Natural killer cell (primary cell): ENCODE measurements at regions not wholly inside any gene's neighbourhood (a gene's known extent, or its start where the extent isn't known, plus 50 kb on each side); places are given as distances from the start of the nearest gene placed in this dataset.

ENCODE experiments used
- ATAC-seq, 3 donors: fragments of 150-1000 bp in 2 of 3; fragments of 200-7000 bp in 1 of 3; cut with Tn5 transposase; 1 replicate in 1 of 3; 2 replicates in 2 of 3; pipeline ENCODE4 v1.10.0; 2021; ENCODE audit warnings: mild to moderate bottlenecking in 2 of 3, moderate library complexity in 2 of 3
- DNase-seq, 2 donors: peaks; one replicate each; pipeline versions ENCODE4 v3.0.0 to v3.0.0-alpha.2; 2013 to 2021; ENCODE audit warnings: mixed read lengths in 1 of 2
- H3K27ac ChIP-seq: one replicate; pipeline ENCODE4 v1.5.1; 2013; ENCODE audit warnings: mild to moderate bottlenecking, low read length
- H3K27me3 ChIP-seq: one replicate; pipeline ENCODE4 v1.6.1; 2013; ENCODE audit warnings: low read length; ENCODE audit not compliant: control insufficient read depth, insufficient read depth
- H3K36me3 ChIP-seq: one replicate; pipeline ENCODE4 v1.6.1; 2013; ENCODE audit warnings: low read length; ENCODE audit not compliant: control insufficient read depth, insufficient read depth
- H3K4me1 ChIP-seq: one replicate; pipeline ENCODE4 v1.6.1; 2013; ENCODE audit warnings: low read length; ENCODE audit not compliant: control insufficient read depth, insufficient read depth
- H3K4me3 ChIP-seq: one replicate; pipeline ENCODE4 v1.5.1; 2013; ENCODE audit warnings: low read length
- H3K9me3 ChIP-seq: one replicate; pipeline ENCODE4 v1.6.1; 2013; ENCODE audit warnings: low read length; ENCODE audit not compliant: control insufficient read depth, insufficient read depth
- H3K27ac Mint-ChIP-seq, 2 donors: one replicate each; pipeline ENCODE4 v1.8.0; 2022; ENCODE audit warnings: mild to moderate bottlenecking in 2 of 2, mixed read lengths in 2 of 2, moderate library complexity in 1 of 2
- H3K27me3 Mint-ChIP-seq, 2 donors: one replicate each; pipeline ENCODE4 v1.8.0; 2022; ENCODE audit warnings: low read depth in 2 of 2, mixed read lengths in 2 of 2
- H3K36me3 Mint-ChIP-seq: one replicate; pipeline ENCODE4 v1.8.0; 2022; ENCODE audit warnings: mixed read lengths
- H3K4me1 Mint-ChIP-seq, 2 donors: one replicate each; pipeline ENCODE4 v1.8.0; 2022; ENCODE audit warnings: mixed read lengths in 2 of 2
- H3K4me3 Mint-ChIP-seq: one replicate; pipeline ENCODE4 v1.8.0; 2022; ENCODE audit warnings: mild to moderate bottlenecking, moderate library complexity, mixed read lengths
- H3K9me3 Mint-ChIP-seq, 2 donors: one replicate each; pipeline ENCODE4 v1.8.0; 2022; ENCODE audit warnings: mixed read lengths in 2 of 2
- WGBS: methylation state at CpG from one replicate; pipeline ENCODE4 v1.1.7; 2013; ENCODE audit warnings: missing lambda C conversion rate; ENCODE audit not compliant: insufficient coverage; 5-methylcytosine and 5-hydroxymethylcytosine counted together
- intact Hi-C: fragments of 100-400 bp; cut with micrococcal nuclease; formaldehyde crosslinking; loops from one replicate; pipeline ENCODE4 v1.14.2; 2022
- TF ChIP-seq, protein P1 (sequence below): fragments of 200-600 bp; IDR thresholded peaks from one replicate; pipeline ENCODE4 v1.8.0; 2022; ENCODE audit warnings: antibody characterized with exemption

DNA sequence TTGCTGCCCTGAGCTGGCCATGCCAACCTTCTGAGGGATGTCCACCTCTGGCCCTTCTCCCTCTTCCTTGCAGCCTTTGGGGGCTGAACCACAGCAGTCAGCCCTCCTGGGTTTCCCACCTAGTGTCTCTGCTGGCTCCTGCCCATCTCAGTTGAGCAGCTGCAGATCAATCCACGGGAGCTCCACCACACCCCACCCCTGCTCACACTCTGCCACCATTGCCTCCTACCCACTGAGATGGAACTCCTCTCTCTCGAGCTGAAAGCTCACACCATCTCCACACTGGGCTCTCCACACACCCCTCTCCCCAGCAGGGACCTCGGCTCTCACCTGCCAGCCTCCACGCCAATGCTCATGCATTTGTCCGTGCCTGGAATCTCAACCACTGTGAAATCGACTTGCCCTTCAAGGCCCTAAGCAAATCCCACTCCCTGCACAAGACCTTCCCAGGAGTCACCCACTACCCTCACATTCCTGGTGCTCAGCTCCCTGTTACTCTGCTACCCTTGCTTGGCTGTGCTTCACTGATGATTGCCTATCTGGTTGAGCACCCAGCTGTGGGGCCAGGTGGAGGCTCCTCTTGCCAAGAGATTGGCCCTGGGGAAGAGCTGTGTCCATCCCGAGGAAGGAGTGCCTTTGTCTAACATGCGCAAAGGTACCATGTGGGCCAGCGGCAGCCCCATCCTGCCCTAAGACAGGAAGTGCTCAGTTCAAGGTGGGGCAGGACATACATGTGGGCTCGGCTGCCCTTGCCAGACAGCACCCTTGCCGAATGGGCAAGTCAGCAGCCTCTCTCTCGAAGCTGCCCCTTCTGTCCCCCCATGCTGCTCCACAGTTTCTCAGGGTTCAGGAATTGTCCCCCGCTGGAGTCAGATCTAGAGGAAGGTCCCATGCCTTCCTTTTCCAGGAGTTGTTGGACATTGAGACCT is 208.7 kb downstream of the CYP26B1 start:
- intact Hi-C loops: no loop called here
- no peaks in the 10 kb centered on the region for H3K4me1 ChIP-seq
- peaks cover 0 to 2% of the 10 kb centered on the region in 2 donors for H3K27me3 Mint-ChIP-seq
- no peak overlapping the region for H3K4me3 ChIP-seq
- H3K27ac ChIP-seq: no peak overlapping the region
- DNase-seq (no peak), ATAC-seq (no peak)
- H3K36me3 Mint-ChIP-seq: no peaks in the 10 kb centered on the region
- 83% methylated on average over 13 of the region's 13 CpGs for WGBS
- H3K9me3 Mint-ChIP-seq: no peaks in the 10 kb centered on the region
- no peaks in the 10 kb centered on the region for H3K36me3 ChIP-seq
- H3K27ac Mint-ChIP-seq: no peak overlapping the region
- no peaks in the 10 kb centered on the region for H3K27me3 ChIP-seq
- H3K4me1 Mint-ChIP-seq: no peaks in the 10 kb centered on the region
- no peaks in the 10 kb centered on the region for H3K9me3 ChIP-seq
- H3K4me3 Mint-ChIP-seq: no peak overlapping the region
- TF ChIP-seq, protein P1, sequence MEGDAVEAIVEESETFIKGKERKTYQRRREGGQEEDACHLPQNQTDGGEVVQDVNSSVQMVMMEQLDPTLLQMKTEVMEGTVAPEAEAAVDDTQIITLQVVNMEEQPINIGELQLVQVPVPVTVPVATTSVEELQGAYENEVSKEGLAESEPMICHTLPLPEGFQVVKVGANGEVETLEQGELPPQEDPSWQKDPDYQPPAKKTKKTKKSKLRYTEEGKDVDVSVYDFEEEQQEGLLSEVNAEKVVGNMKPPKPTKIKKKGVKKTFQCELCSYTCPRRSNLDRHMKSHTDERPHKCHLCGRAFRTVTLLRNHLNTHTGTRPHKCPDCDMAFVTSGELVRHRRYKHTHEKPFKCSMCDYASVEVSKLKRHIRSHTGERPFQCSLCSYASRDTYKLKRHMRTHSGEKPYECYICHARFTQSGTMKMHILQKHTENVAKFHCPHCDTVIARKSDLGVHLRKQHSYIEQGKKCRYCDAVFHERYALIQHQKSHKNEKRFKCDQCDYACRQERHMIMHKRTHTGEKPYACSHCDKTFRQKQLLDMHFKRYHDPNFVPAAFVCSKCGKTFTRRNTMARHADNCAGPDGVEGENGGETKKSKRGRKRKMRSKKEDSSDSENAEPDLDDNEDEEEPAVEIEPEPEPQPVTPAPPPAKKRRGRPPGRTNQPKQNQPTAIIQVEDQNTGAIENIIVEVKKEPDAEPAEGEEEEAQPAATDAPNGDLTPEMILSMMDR: no peak

DNA sequence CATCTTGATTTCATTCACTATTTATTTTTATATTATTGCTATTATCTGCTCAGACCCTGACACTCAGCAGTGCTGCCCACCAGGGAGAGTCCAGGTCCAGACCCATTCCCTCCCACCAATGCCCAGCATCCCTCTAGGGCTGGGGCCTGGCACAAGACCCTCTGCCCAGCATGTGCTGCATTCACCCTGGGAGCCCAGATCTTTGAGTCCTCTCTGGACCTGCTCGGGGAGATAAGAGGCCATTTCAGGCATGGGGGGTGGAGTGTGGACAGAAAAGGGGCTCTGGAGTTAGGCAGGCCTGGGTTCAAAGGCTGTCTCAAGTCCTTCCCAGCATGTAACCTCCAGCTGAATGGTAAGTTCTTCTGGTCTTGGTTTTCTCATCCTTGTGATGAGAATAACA is 209.6 kb downstream of the CYP26B1 start:
- Mint-ChIP-seq H3K27me3 (no peaks in the 10 kb centered on the region), H3K36me3 (no peaks in the 10 kb centered on the region), H3K4me1 (no peaks in the 10 kb centered on the region), H3K4me3 (no peak overlapping the region), H3K9me3 (no peaks in the 10 kb centered on the region), H3K27ac (no peak overlapping the region)
- WGBS: 65% methylated on average over 1 of the region's 1 CpG
- Histone ChIP-seq H3K9me3 (no peaks in the 10 kb centered on the region), H3K4me3 (no peak overlapping the region), H3K4me1 (no peaks in the 10 kb centered on the region), H3K36me3 (no peaks in the 10 kb centered on the region), H3K27ac (no peak overlapping the region), H3K27me3 (no peaks in the 10 kb centered on the region)
- DNase-seq (no peak), ATAC-seq (no peak)
- intact Hi-C loops: no loop called here
- TF ChIP-seq, protein P1: no peak

DNA sequence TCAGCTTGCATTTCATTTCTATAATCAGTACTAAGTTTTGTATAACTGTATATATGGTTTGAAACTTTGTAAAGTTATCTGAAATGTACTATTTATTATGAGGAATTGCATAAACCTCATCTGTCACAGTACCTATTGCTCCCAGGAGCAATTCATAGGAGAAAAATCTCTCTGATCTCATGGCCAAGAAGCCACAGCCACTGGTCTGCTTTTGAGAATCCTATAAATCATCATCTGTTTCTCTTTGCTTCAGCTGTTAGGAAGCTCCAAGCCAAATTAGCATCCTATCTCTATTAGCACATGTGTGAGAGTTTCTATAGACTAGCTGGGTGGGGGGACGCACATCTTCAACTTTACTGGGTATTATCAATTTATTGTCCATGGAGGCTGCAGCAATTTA is 210.3 kb downstream of the CYP26B1 start:
- H3K27me3 Mint-ChIP-seq: no peaks in the 10 kb centered on the region
- H3K9me3 Mint-ChIP-seq: no peaks in the 10 kb centered on the region
- H3K9me3 ChIP-seq: no peaks in the 10 kb centered on the region
- DNase-seq (no peak), ATAC-seq (no peak)
- TF ChIP-seq, protein P1: no peak
- H3K4me1 Mint-ChIP-seq: no peaks in the 10 kb centered on the region
- no peak overlapping the region for H3K4me3 ChIP-seq
- H3K4me3 Mint-ChIP-seq: no peak overlapping the region
- no CpG with 5 or more reads among the region's 1 CpG for WGBS
- no peaks in the 10 kb centered on the region for H3K36me3 ChIP-seq
- H3K27ac Mint-ChIP-seq: no peak overlapping the region
- H3K27me3 ChIP-seq: no peaks in the 10 kb centered on the region
- no peak overlapping the region for H3K27ac ChIP-seq
- H3K4me1 ChIP-seq: no peaks in the 10 kb centered on the region
- H3K36me3 Mint-ChIP-seq: no peaks in the 10 kb centered on the region
- intact Hi-C loops: no loop called here
